GM12864 (cell line): ENCODE measurements at regions not wholly inside any gene's neighbourhood (a gene's known extent, or its start where the extent isn't known, plus 50 kb on each side); places are given as distances from the start of the nearest gene placed in this dataset.

Experiments used
- DNase-seq: peaks from one replicate; pipeline ENCODE4 v3.0.0-alpha.2; 2011; ENCODE audit warnings: low read depth
- H3K4me3 ChIP-seq: 2 replicates; pipeline ENCODE4 v1.5.1; 2011; ENCODE audit warnings: mild to moderate bottlenecking, low read depth, low read length, control low read depth
- CTCF ChIP-seq: IDR thresholded peaks from 2 replicates; pipeline ENCODE4 v1.5.1; 2011; ENCODE audit warnings: low read depth, mild to moderate bottlenecking, moderate library complexity, low read length, control low read depth, inconsistent platforms; ENCODE audit errors: missing control alignments

GRCh38 chr2:217192366-217192765 lies 332.5 kb upstream of the TNP1 start:
- H3K4me3 ChIP-seq = no peak overlapping the region
- DNase-seq = no peak
- TF ChIP-seq CTCF = no peak

- no peak overlapping the region for H3K4me3 ChIP-seq
- no peak for TF ChIP-seq CTCF
- no peak for DNase-seq
Measured at GRCh38 chr2:217189747-217190146, 329.9 kb upstream of the TNP1 start.

- no peak overlapping the region for H3K4me3 ChIP-seq
- DNase-seq = no peak
- TF ChIP-seq CTCF = no peak
Measured at GRCh38 chr2:217189131-217189530, 329.3 kb upstream of the TNP1 start.

- H3K4me3 ChIP-seq = no peak overlapping the region
- no peak for DNase-seq
- TF ChIP-seq CTCF = no peak
Measured at GRCh38 chr2:217186668-217187159, 326.9 kb upstream of the TNP1 start.

GRCh38 chr2:217186152-217186551 lies 326.3 kb upstream of the TNP1 start:
- no peak for DNase-seq
- TF ChIP-seq CTCF = no peak

GRCh38 chr2:217185265-217185995 lies 325.6 kb upstream of the TNP1 start:
- no peak for TF ChIP-seq CTCF
- DNase-seq = no peak
- H3K4me3 ChIP-seq = no peak overlapping the region

More at GRCh38 chr2:217186152-217186551, 326.3 kb upstream of the TNP1 start:
- no peak overlapping the region for H3K4me3 ChIP-seq

GRCh38 chr2:217184242-217184641 lies 324.4 kb upstream of the TNP1 start:
- TF ChIP-seq CTCF = no peak
- H3K4me3 ChIP-seq = no peak overlapping the region
- no peak for DNase-seq
